ENCODE measurements at regions not wholly inside any gene's neighbourhood (a gene's known extent, or its start where the extent isn't known, plus 50 kb on each side); places are given as distances from the start of the nearest gene placed in this dataset.
"Not testable (repeated sequence)": the region's sequence is repeated elsewhere in the genome, so short reads cannot be mapped to it uniquely, and the experiment has no call there.

- DNase-seq (ENCODE audit: low spot score): no peak
These were observed 1411.1 kb downstream of the KCNT2 start for GRCh38 chr1:195197116-195197515.

GRCh38 chr1:195195423-195196057 lies 1412.7 kb downstream of the KCNT2 start:
- no peak for DNase-seq (ENCODE audit: low spot score)

- DNase-seq (ENCODE audit: low spot score): no peak
These were observed 1415.1 kb downstream of the KCNT2 start for GRCh38 chr1:195193134-195193533.

GRCh38 chr1:195188821-195189220 lies 1419.4 kb downstream of the KCNT2 start:
- no peak for DNase-seq (ENCODE audit: low spot score)

- DNase-seq (ENCODE audit: low spot score): no peak
These were observed 1421.7 kb downstream of the KCNT2 start for GRCh38 chr1:195186544-195186943.

GRCh38 chr1:195185736-195186135 lies 1422.5 kb downstream of the KCNT2 start:
- no peak for DNase-seq (ENCODE audit: low spot score)

GRCh38 chr1:195185321-195185720 lies 1422.9 kb downstream of the KCNT2 start:
- DNase-seq (ENCODE audit: low spot score): no peak

GRCh38 chr1:195173753-195174152 lies 1434.5 kb downstream of the KCNT2 start:
- DNase-seq (ENCODE audit: low spot score): no peak

GRCh38 chr1:195159795-195160194 lies 1448.4 kb downstream of the KCNT2 start:
- not testable (repeated sequence) for DNase-seq (ENCODE audit: low spot score)

- DNase-seq (ENCODE audit: low spot score): no peak
These were observed 1450.1 kb downstream of the KCNT2 start for GRCh38 chr1:195158091-195158490.

- no peak for DNase-seq (ENCODE audit: low spot score)
These were observed 1455.1 kb downstream of the KCNT2 start for GRCh38 chr1:195153107-195153506.

- no peak for DNase-seq (ENCODE audit: low spot score)
These were observed 1457.5 kb downstream of the KCNT2 start for GRCh38 chr1:195150768-195151167.

GRCh38 chr1:195141294-195141693 lies 1466.9 kb downstream of the KCNT2 start:
- DNase-seq (ENCODE audit: low spot score): no peak

GRCh38 chr1:195130598-195130997 lies 1477.6 kb downstream of the KCNT2 start:
- DNase-seq (ENCODE audit: low spot score): no peak

GRCh38 chr1:195122497-195122896 lies 1485.7 kb downstream of the KCNT2 start:
- DNase-seq (ENCODE audit: low spot score): no peak

- no peak for DNase-seq (ENCODE audit: low spot score)
These were observed 1494.8 kb downstream of the KCNT2 start for GRCh38 chr1:195113471-195113870.

- DNase-seq (ENCODE audit: low spot score): no peak
These were observed 1502.5 kb downstream of the KCNT2 start for GRCh38 chr1:195105773-195106172.

GRCh38 chr1:195105281-195105680 lies 1503.0 kb downstream of the KCNT2 start:
- DNase-seq (ENCODE audit: low spot score): no peak

- DNase-seq (ENCODE audit: low spot score): no peak
These were observed 1510.9 kb downstream of the KCNT2 start for GRCh38 chr1:195097316-195097715.

GRCh38 chr1:195096051-195096521 lies 1512.2 kb downstream of the KCNT2 start:
- DNase-seq (ENCODE audit: low spot score): no peak

- DNase-seq (ENCODE audit: low spot score): no peak
These were observed 1523.0 kb downstream of the KCNT2 start for GRCh38 chr1:195085196-195085595.

GRCh38 chr1:195082183-195082582 lies 1526.1 kb downstream of the KCNT2 start:
- no peak for DNase-seq (ENCODE audit: low spot score)

GRCh38 chr1:195076682-195077081 lies 1531.6 kb downstream of the KCNT2 start:
- no peak for DNase-seq (ENCODE audit: low spot score)

- no peak for DNase-seq (ENCODE audit: low spot score)
These were observed 1532.3 kb downstream of the KCNT2 start for GRCh38 chr1:195075973-195076372.

All from D341Med (cell line).